ENCODE measurements at regions not wholly inside any gene's neighbourhood (a gene's known extent, or its start where the extent isn't known, plus 50 kb on each side); places are given as distances from the start of the nearest gene placed in this dataset.

DNA sequence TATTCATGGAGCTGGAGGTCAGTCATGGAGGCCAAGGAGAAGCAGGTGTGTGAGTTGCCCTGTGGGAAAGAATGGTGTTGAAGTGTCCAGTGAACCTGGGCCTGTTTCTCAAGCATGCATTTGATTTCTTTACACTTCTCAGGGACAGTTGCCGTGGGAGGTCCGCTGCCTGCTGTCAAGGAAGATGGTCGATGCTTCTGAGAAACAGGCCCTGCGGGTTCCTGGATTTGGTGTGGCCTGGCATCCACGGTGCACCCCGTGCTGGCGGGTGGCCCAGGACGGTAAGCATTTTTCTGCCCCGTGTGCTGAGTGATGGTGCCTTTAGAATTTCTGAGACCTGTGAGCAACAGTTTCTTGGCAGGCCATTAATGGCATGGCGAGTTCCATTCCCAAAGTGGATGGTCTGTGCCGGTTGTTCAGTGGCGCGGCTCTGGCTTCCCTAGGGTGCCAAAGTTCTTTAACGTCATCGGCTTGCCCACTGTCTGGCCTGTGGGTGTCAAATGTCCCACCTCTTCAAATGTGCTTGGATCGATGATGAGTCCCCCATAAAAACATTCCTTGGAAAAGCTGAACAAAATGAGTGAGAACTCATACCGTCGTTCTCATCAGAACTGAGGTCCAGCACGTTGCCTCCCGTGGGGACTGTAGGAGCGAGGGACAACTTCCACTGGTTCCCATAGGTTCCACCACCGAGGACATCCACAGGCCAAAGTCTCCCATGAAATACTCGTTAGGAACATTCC lies 107.2 kb downstream of the SNRPN start:
- Histone ChIP-seq H3K9me2 (replicated peaks; ENCODE audit: low read depth, low read length) (no peaks in the 10 kb centered on the region), H3K9ac (ENCODE audit: low read depth, low read length, poor library complexity, severe bottlenecking) (no peak overlapping the region), H3K4me1 (ENCODE audit: insufficient read depth, low read length, poor library complexity, severe bottlenecking) (no peaks in the 10 kb centered on the region), H3K9me3 (ENCODE audit: insufficient read depth, low read depth, low read length) (peaks cover 95% of the 10 kb centered on the region), H2AFZ (ENCODE audit: low read length) (no peak overlapping the region), H3K36me3 (ENCODE audit: insufficient read depth, low read length) (peaks cover 99% of the 10 kb centered on the region; the same call in 1 of the 2 replicates), H3K4me3 (ENCODE audit: low read length, poor library complexity, severe bottlenecking) (no peak overlapping the region), H3K4me2 (ENCODE audit: low read depth, low read length, poor library complexity, severe bottlenecking) (no peak overlapping the region), H4K20me1 (ENCODE audit: insufficient read depth, low read length, poor library complexity, severe bottlenecking) (no peaks in the 10 kb centered on the region), H3K79me2 (ENCODE audit: insufficient read depth, low read length) (no peaks in the 10 kb centered on the region), H3K27me3 (ENCODE audit: insufficient read depth, low read length, poor library complexity, severe bottlenecking) (no peaks in the 10 kb centered on the region), H3F3A (ENCODE audit: low read depth) (no peaks in the 10 kb centered on the region)
- TF ChIP-seq EZH2phosphoT487 (IDR thresholded peaks at IDR 0.05; ENCODE audit: borderline replicate concordance), result no peak
- TF ChIP-seq, protein P1, sequence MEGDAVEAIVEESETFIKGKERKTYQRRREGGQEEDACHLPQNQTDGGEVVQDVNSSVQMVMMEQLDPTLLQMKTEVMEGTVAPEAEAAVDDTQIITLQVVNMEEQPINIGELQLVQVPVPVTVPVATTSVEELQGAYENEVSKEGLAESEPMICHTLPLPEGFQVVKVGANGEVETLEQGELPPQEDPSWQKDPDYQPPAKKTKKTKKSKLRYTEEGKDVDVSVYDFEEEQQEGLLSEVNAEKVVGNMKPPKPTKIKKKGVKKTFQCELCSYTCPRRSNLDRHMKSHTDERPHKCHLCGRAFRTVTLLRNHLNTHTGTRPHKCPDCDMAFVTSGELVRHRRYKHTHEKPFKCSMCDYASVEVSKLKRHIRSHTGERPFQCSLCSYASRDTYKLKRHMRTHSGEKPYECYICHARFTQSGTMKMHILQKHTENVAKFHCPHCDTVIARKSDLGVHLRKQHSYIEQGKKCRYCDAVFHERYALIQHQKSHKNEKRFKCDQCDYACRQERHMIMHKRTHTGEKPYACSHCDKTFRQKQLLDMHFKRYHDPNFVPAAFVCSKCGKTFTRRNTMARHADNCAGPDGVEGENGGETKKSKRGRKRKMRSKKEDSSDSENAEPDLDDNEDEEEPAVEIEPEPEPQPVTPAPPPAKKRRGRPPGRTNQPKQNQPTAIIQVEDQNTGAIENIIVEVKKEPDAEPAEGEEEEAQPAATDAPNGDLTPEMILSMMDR (conservative IDR thresholded peaks at IDR 0.05; ENCODE audit: low read length), result no peak

DNA sequence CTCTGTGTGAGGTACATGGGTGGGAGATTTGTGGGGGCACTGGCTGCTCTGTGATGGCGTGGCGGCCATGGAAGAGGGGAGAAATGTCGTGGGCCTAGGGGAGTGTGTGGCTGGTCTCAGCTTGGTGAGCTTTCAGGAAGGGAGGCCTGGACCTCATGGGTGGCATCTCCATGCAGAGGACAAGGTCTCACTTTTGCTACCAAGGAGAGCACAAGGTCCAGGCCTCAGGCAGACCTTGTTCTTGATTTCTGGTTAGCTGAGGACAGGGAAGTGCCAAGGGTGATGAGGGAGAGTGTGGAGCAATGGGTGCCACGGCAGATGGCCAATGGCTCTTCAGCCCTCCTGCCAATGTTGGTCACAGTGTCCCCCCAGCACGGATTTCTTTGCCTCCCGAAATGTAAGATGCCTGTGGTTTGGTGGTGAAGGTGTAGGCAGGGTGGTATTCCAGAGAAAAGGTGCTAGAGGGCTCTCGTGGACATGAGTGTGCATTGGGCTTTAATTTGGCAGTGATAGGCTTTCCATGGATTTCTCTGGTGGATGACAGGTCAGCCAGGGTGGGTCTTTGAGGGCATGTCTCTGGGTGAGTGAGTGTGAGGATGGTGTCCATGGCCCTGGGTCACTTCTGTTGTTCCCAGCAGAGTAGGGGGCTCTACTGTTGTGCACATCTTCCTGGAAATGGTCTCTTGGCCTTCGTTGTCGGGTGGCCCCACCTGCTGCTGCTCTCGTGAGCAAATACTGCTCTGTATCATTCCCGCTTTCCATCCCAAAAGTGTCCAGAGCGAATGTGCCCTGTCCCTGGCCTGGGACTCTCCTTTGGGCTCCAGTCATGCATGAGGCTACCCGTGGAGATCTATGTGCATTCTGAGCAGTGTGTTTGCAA lies 108.0 kb downstream of the SNRPN start:
- Histone ChIP-seq H3K27me3 (ENCODE audit: insufficient read depth, low read length, poor library complexity, severe bottlenecking) (no peaks in the 10 kb centered on the region), H3K9me2 (replicated peaks; ENCODE audit: low read depth, low read length) (no peaks in the 10 kb centered on the region), H3K79me2 (ENCODE audit: insufficient read depth, low read length) (no peaks in the 10 kb centered on the region), H3K4me2 (ENCODE audit: low read depth, low read length, poor library complexity, severe bottlenecking) (no peak overlapping the region), H3K36me3 (ENCODE audit: insufficient read depth, low read length) (peaks cover 99% of the 10 kb centered on the region; the same call in 1 of the 2 replicates), H3F3A (ENCODE audit: low read depth) (no peaks in the 10 kb centered on the region), H2AFZ (ENCODE audit: low read length) (no peak overlapping the region), H3K4me3 (ENCODE audit: low read length, poor library complexity, severe bottlenecking) (no peak overlapping the region), H3K9me3 (ENCODE audit: insufficient read depth, low read depth, low read length) (peaks cover 94% of the 10 kb centered on the region), H3K9ac (ENCODE audit: low read depth, low read length, poor library complexity, severe bottlenecking) (no peak overlapping the region), H4K20me1 (ENCODE audit: insufficient read depth, low read length, poor library complexity, severe bottlenecking) (no peaks in the 10 kb centered on the region), H3K4me1 (ENCODE audit: insufficient read depth, low read length, poor library complexity, severe bottlenecking) (no peaks in the 10 kb centered on the region)
- TF ChIP-seq EZH2phosphoT487 (IDR thresholded peaks at IDR 0.05; ENCODE audit: borderline replicate concordance), result no peak
- TF ChIP-seq, protein P1 (conservative IDR thresholded peaks at IDR 0.05; ENCODE audit: low read length), result no peak

DNA sequence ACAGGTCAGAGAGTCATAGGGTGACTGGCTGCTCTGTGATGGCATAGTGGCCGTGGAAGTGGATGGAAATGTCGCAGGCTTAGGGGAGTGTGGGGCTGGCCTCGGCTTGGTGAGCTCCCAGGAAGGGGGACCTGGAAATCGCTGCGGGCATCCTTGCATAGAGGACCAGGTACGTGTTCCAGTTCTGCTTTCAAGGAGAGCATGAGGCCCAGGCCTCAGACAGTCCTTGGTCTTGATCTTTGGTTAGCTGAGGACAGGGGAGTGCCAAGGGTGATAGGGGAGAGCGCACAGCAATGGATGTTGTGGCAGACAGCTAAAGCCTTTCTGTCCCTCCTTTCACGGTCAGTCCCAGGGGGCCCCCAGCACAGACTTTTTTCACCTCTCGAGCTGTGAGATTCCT lies 110.5 kb downstream of the SNRPN start:
- no peaks in the 10 kb centered on the region for H4K20me1 ChIP-seq (ENCODE audit: insufficient read depth, low read length, poor library complexity, severe bottlenecking)
- no peak overlapping the region for H3K9ac ChIP-seq (ENCODE audit: low read depth, low read length, poor library complexity, severe bottlenecking)
- H3K9me2 ChIP-seq (replicated peaks; ENCODE audit: low read depth, low read length), result no peaks in the 10 kb centered on the region
- TF ChIP-seq EZH2phosphoT487 (IDR thresholded peaks at IDR 0.05; ENCODE audit: borderline replicate concordance), result no peak
- TF ChIP-seq, protein P1 (conservative IDR thresholded peaks at IDR 0.05; ENCODE audit: low read length), result no peak
- no peaks in the 10 kb centered on the region for H3K27me3 ChIP-seq (ENCODE audit: insufficient read depth, low read length, poor library complexity, severe bottlenecking)
- H3K4me3 ChIP-seq (ENCODE audit: low read length, poor library complexity, severe bottlenecking), result no peak overlapping the region
- peaks cover 100% of the 10 kb centered on the region; the same call in 1 of the 2 replicates for H3K36me3 ChIP-seq (ENCODE audit: insufficient read depth, low read length)
- no peaks in the 10 kb centered on the region for H3K4me1 ChIP-seq (ENCODE audit: insufficient read depth, low read length, poor library complexity, severe bottlenecking)
- peaks cover 96% of the 10 kb centered on the region for H3K9me3 ChIP-seq (ENCODE audit: insufficient read depth, low read depth, low read length)
- no peak overlapping the region for H2AFZ ChIP-seq (ENCODE audit: low read length)
- no peak overlapping the region for H3K4me2 ChIP-seq (ENCODE audit: low read depth, low read length, poor library complexity, severe bottlenecking)
- no peaks in the 10 kb centered on the region for H3F3A ChIP-seq (ENCODE audit: low read depth)
- no peaks in the 10 kb centered on the region for H3K79me2 ChIP-seq (ENCODE audit: insufficient read depth, low read length)
